ENCODE measurements at regions not wholly inside any gene's neighbourhood (a gene's known extent, or its start where the extent isn't known, plus 50 kb on each side); places are given as distances from the start of the nearest gene placed in this dataset.

DNA sequence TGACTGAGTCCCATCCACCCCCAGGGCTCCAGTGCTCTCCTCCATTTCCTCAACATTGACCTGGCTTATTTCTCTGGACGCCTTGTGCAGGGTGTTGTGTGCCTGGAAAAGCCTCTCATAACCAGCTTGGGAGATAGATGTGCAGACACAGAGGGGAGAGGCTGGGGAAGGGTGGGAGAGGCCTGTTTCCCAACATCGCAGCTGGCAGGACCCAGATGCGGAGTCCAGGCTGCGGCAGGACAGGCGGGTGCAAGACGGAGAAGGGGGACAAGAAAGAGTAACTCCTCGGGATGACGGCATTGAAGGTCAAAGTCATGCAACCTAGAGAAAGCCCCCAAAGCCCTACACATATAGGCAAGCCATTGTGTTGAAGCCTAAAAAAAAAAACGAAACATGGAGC is 54.1 kb upstream of the ANTXRL start (continued):
- TF ChIP-seq CHD7 (IDR thresholded peaks at IDR 0.05; ENCODE audit: insufficient replicate concordance, low read length) (no peak), ZNF274 (IDR thresholded peaks at IDR 0.05; ENCODE audit: borderline replicate concordance, extremely low read depth, low read length) (no peak), CREB1 (IDR thresholded peaks at IDR 0.05) (no peak), NRF1 (IDR thresholded peaks at IDR 0.05; ENCODE audit: low read depth, low read length) (no peak), POLR2A (IDR thresholded peaks at IDR 0.05; ENCODE audit: control extremely low read depth in 1 of 2, low read depth in 2 of 2, low read length in 2 of 2) (no peak), SP4 (IDR thresholded peaks at IDR 0.05; ENCODE audit: low read length) (no peak), YY1 (IDR thresholded peaks at IDR 0.05; ENCODE audit: low read depth, low read length) (no peak), POU5F1 (IDR thresholded peaks at IDR 0.05; ENCODE audit: low read depth, low read length) (no peak), RXRA (IDR thresholded peaks at IDR 0.05; ENCODE audit: insufficient read depth, low read depth, low read length) (no peak), POLR2AphosphoS5 (IDR thresholded peaks at IDR 0.05; ENCODE audit: low read depth, low read length) (no peak), CBX8 (IDR thresholded peaks at IDR 0.05; ENCODE audit: borderline replicate concordance, low read depth, low read length) (no peak), ASH2L (IDR thresholded peaks at IDR 0.05; ENCODE audit: low read length) (no peak), HDAC2 (IDR thresholded peaks at IDR 0.05; ENCODE audit: borderline replicate concordance in 1 of 2, low read depth in 2 of 2, low read length in 2 of 2) (no peak)
